Fibroblast of pulmonary artery (primary cell): ENCODE measurements at regions not wholly inside any gene's neighbourhood (a gene's known extent, or its start where the extent isn't known, plus 50 kb on each side); places are given as distances from the start of the nearest gene placed in this dataset.

ENCODE experiments used
- DNase-seq: peaks from one replicate; pipeline ENCODE4 v3.0.0-alpha.2; 2010; ENCODE audit warnings: low read depth
- H3K4me3 ChIP-seq: replicated peaks from 2 replicates; pipeline ENCODE4 v1.5.1; 2011; ENCODE audit warnings: low read depth, mild to moderate bottlenecking, control low read depth, low read length, moderate library complexity
- TF ChIP-seq, protein P1 (sequence below): IDR thresholded peaks from 2 replicates; pipeline ENCODE4 v1.5.1; 2011; ENCODE audit warnings: mild to moderate bottlenecking, control low read depth, low read length, inconsistent platforms; ENCODE audit errors: missing control alignments

GRCh38 chr18:43758734-43759133 is 481.4 kb upstream of the SYT4 start:
- TF ChIP-seq, protein P1, sequence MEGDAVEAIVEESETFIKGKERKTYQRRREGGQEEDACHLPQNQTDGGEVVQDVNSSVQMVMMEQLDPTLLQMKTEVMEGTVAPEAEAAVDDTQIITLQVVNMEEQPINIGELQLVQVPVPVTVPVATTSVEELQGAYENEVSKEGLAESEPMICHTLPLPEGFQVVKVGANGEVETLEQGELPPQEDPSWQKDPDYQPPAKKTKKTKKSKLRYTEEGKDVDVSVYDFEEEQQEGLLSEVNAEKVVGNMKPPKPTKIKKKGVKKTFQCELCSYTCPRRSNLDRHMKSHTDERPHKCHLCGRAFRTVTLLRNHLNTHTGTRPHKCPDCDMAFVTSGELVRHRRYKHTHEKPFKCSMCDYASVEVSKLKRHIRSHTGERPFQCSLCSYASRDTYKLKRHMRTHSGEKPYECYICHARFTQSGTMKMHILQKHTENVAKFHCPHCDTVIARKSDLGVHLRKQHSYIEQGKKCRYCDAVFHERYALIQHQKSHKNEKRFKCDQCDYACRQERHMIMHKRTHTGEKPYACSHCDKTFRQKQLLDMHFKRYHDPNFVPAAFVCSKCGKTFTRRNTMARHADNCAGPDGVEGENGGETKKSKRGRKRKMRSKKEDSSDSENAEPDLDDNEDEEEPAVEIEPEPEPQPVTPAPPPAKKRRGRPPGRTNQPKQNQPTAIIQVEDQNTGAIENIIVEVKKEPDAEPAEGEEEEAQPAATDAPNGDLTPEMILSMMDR = no peak
- no peak for DNase-seq
- H3K4me3 ChIP-seq = no peak overlapping the region

DNA sequence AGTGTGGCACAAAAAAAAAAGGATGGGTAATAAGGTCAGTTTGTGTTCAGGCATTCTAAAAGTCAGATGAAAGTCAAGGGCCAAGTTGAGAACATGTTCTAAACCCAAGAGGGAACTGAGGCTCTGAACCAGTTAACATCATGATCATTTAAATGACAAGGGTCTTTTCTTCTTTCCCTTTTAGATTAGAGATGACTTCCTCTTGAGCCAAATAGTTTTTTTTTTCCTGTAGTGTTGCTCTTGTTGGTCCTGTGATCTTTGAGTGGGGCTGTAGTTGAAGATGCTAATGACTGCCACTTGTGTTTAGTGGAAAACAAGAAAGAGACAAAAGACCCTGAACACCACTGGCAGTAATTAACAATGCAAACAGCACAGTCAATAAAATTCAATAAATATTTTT is 482.7 kb upstream of the SYT4 start:
- no peak for DNase-seq
- TF ChIP-seq, protein P1 = no peak
- H3K4me3 ChIP-seq = no peak overlapping the region

DNA sequence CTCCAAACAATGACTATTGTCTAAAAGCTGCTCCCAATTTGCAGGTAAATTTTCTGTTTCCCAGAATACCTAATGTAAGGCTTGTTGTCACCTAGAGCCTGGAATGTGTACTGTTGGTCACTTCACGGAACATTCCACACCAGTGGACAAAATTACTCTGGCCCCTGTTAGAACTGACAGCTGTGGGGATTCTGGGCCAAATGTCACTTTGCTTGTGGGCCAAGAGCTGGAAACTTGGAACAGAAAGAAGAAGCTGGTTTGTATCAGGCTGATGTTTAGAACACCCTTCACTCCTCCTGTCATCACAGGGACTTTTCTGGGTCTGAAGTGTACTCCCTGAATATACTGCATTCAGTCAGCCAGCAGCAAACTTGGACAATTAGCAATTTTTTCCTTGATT is 495.6 kb upstream of the SYT4 start:
- no peak overlapping the region for H3K4me3 ChIP-seq
- DNase-seq = no peak
- TF ChIP-seq, protein P1 = no peak

- DNase-seq = no peak
- no peak overlapping the region for H3K4me3 ChIP-seq
- TF ChIP-seq, protein P1 = no peak
These were observed 497.2 kb upstream of the SYT4 start for GRCh38 chr18:43774497-43774896.

DNA sequence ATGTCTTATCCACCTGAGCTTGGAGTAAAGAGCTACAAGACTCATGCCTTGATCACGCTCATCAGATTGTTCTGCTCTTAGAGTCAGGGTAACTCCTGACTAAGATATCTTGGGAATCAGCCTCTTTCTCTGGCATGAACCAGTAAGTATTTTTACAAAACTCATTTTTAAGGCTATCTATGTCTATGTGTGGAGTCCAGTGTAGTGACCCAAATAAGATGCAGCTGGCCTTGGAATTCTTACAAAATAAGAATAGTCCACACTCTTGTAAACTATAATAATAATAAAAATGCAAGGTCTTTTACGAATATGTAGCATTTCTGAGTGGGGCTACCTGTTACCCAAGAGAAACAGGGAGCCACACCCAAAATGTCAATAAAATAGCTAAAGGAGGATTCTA is 498.3 kb upstream of the SYT4 start:
- no peak overlapping the region for H3K4me3 ChIP-seq
- TF ChIP-seq, protein P1 = no peak
- DNase-seq = no peak

DNA sequence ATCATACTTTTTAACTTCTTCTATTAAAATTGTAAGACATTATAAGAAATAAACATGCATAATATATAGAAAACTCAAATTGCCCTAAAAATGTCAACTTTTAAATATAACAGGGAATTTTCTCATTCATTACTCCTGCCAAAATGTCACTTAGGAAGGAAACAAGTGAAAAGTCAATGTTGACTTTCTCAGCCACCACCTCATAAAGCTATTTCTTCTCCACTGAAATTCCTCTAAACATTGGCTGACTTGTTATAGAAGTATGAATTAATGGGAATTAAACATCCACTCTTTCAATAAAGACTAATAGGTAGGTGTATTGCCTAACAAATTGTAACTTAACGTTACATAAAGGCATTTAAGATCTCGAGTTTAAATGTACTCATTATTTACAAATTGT is 499.7 kb upstream of the SYT4 start:
- no peak overlapping the region for H3K4me3 ChIP-seq

DNA sequence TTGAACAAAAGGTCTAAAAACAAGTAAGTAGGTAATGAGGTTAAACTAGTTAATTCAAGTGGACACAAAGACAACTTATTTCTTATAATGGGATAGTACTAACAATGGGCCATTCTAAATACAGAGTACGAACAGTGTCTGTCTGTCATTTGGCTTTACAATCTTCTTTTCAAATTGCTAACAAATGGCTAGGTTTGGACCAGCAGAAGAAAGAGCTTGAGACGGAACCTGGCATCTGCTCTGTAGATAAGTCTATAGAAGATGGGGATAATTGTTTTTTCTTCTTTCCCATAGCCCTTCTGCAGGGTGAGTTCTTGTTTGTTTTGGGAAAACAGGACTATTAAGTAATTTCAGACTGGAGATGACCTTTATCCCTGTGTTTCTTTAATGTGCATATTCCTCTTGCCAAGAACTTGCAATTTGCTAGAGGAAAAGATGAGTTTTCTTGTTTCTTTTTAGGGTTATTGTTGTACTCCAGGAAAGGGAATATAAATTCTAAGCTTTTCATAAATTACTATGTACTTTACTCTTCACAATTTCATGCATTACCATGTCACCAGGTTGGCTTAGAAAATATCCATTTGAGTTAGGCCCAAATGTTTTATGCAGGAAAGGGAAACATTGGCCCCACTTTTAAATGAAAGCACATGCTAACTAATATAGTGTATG is 500.5 kb upstream of the SYT4 start:
- no peak for DNase-seq
- TF ChIP-seq, protein P1 = no peak
- H3K4me3 ChIP-seq = no peak overlapping the region

More for the DNA sequence above, 499.7 kb upstream of the SYT4 start:
- no peak for DNase-seq
- TF ChIP-seq, protein P1 = no peak
